OCI-LY1 (cell line): ENCODE measurements at regions not wholly inside any gene's neighbourhood (a gene's known extent, or its start where the extent isn't known, plus 50 kb on each side); places are given as distances from the start of the nearest gene placed in this dataset.

Experiments
- H2AFZ ChIP-seq: fragments of 200-600 bp; sonication (generic), shearing (Covaris generic); 2 replicates; pipeline ENCODE4 v1.6.0; 2014; ENCODE audit warnings: antibody characterized with exemption, mild to moderate bottlenecking, low read length
- H3F3A ChIP-seq: fragments of 200-600 bp; sonication (generic), shearing (Covaris generic); 2 replicates; pipeline ENCODE4 v1.6.0; 2014; ENCODE audit warnings: mild to moderate bottlenecking, antibody characterized with exemption, low read length, moderate library complexity; ENCODE audit not compliant: insufficient read depth
- H3K27ac ChIP-seq: fragments of 200-600 bp; sonication (generic); 2 replicates; pipeline ENCODE4 v1.5.1; 2014; ENCODE audit warnings: low read length, mixed run types, mild to moderate bottlenecking, low read depth; ENCODE audit not compliant: poor library complexity, severe bottlenecking
- H3K27me3 ChIP-seq: fragments of 200-600 bp; sonication (generic); 2 replicates; pipeline ENCODE4 v1.6.0; 2014; ENCODE audit warnings: antibody characterized with exemption, mild to moderate bottlenecking, low read length, moderate library complexity; ENCODE audit not compliant: insufficient read depth
- H3K36me3 ChIP-seq: fragments of 200-600 bp; sonication (generic); 2 replicates; pipeline ENCODE4 v1.6.1; 2014; ENCODE audit warnings: mild to moderate bottlenecking, antibody characterized with exemption, low read length, moderate library complexity, mixed read lengths; ENCODE audit not compliant: insufficient read depth
- H3K4me1 ChIP-seq: fragments of 200-600 bp; sonication (generic); 2 replicates; pipeline ENCODE4 v1.5.1; 2014; ENCODE audit warnings: mild to moderate bottlenecking, low read length, moderate library complexity; ENCODE audit not compliant: insufficient read depth, severe bottlenecking
- H3K4me2 ChIP-seq: fragments of 200-600 bp; sonication (generic), shearing (Covaris generic); 2 replicates; pipeline ENCODE4 v1.6.1; 2014; ENCODE audit warnings: low read length
- H3K4me3 ChIP-seq: fragments of 200-600 bp; sonication (generic); 2 replicates; pipeline ENCODE4 v1.5.1; 2014; ENCODE audit warnings: low read length, low read depth, mild to moderate bottlenecking, mixed read lengths; ENCODE audit not compliant: poor library complexity, severe bottlenecking
- H3K79me2 ChIP-seq: fragments of 200-600 bp; shearing (Covaris generic); 2 replicates; pipeline ENCODE4 v1.6.1; 2016; ENCODE audit warnings: mixed run types, low read length, mixed read lengths; ENCODE audit not compliant: insufficient read depth
- H3K9ac ChIP-seq: fragments of 200-600 bp; sonication (generic), shearing (Covaris generic); 2 replicates; pipeline ENCODE4 v1.6.1; 2014; ENCODE audit warnings: mild to moderate bottlenecking, low read length, mixed read lengths
- H3K9me2 ChIP-seq: fragments of 200-600 bp; sonication (generic), shearing (Covaris generic); 2 replicates; pipeline ENCODE4 v1.6.1; 2014; ENCODE audit warnings: low read depth, mild to moderate bottlenecking, low read length, mixed read lengths
- H3K9me3 ChIP-seq: fragments of 200-600 bp; shearing (Covaris generic); 2 replicates; pipeline ENCODE4 v1.6.1; 2014; ENCODE audit warnings: low read length, mixed read lengths
- H4K20me1 ChIP-seq: fragments of 200-600 bp; sonication (generic), shearing (Covaris generic); 2 replicates; pipeline ENCODE4 v1.6.0; 2016; ENCODE audit warnings: mild to moderate bottlenecking, low read length; ENCODE audit not compliant: insufficient read depth
- EZH2 ChIP-seq: fragments of 200-600 bp; sonication (generic), shearing (Covaris generic); IDR thresholded peaks from 2 replicates; pipeline ENCODE4 v1.8.0; 2017; ENCODE audit warnings: borderline replicate concordance, mixed run types, mild to moderate bottlenecking, antibody characterized with exemption, low read length, moderate library complexity, mixed read lengths
- TF ChIP-seq, protein P1 (sequence below): fragments of 200-600 bp; sonication (generic), shearing (Covaris generic); IDR thresholded peaks from 2 replicates; pipeline ENCODE4 v1.5.1; 2017; ENCODE audit warnings: mild to moderate bottlenecking, antibody characterized with exemption, low read length, moderate library complexity, mixed read lengths

DNA sequence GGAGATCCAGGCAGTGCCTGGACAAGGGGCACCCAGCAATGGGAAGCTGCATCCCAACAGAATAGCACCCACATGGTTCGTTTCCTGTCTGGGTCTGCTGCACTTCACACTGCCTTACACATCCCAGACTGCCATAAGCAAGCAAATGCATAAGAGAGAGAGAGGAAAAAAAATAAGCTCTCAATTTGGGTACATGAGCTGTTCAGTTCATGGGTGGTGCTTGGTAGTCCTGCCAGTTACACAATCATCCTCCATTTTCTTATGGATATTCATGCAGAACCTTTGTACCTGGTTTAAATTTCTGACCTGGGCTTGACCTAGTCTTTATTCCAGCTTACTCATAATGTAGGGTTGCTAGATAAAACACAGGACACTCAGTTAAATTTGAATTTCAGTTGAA, 733.6 kb downstream of the TNS3 start:
- Histone ChIP-seq H3K4me2 (no peak overlapping the region), H3K9ac (no peak overlapping the region), H3K4me3 (no peak overlapping the region), H3K9me3 (no peaks in the 10 kb centered on the region), H4K20me1 (no peaks in the 10 kb centered on the region), H3F3A (no peaks in the 10 kb centered on the region), H3K27me3 (no peaks in the 10 kb centered on the region), H3K4me1 (no peaks in the 10 kb centered on the region), H2AFZ (no peak overlapping the region), H3K36me3 (no peaks in the 10 kb centered on the region), H3K27ac (no peak overlapping the region), H3K9me2 (no peaks in the 10 kb centered on the region), H3K79me2 (no peaks in the 10 kb centered on the region)
- TF ChIP-seq EZH2, result no peak
- TF ChIP-seq, protein P1, sequence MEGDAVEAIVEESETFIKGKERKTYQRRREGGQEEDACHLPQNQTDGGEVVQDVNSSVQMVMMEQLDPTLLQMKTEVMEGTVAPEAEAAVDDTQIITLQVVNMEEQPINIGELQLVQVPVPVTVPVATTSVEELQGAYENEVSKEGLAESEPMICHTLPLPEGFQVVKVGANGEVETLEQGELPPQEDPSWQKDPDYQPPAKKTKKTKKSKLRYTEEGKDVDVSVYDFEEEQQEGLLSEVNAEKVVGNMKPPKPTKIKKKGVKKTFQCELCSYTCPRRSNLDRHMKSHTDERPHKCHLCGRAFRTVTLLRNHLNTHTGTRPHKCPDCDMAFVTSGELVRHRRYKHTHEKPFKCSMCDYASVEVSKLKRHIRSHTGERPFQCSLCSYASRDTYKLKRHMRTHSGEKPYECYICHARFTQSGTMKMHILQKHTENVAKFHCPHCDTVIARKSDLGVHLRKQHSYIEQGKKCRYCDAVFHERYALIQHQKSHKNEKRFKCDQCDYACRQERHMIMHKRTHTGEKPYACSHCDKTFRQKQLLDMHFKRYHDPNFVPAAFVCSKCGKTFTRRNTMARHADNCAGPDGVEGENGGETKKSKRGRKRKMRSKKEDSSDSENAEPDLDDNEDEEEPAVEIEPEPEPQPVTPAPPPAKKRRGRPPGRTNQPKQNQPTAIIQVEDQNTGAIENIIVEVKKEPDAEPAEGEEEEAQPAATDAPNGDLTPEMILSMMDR, result no peak

DNA sequence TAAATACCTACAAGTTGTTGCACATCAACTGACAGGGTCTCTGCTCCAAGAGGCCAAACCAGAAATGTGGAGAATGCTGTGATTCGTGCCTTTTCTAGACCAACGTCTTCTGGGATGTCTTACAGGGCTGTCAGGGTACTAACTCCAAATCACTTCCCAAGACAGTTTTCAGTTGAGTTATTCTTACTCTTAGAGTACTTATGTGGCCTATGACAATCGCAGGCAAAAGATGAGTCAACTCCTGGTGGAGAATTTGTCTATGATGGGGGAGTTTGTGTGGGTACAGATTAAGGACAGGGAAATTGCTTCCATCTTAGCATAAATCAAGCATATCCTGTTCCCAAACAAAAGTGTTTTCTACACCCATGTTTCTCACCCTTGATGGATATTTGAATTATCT, 734.8 kb downstream of the TNS3 start:
- no peaks in the 10 kb centered on the region for H3K4me1 ChIP-seq
- TF ChIP-seq EZH2, result no peak
- TF ChIP-seq, protein P1, result no peak
- H3K27ac ChIP-seq, result no peak overlapping the region
- H3K79me2 ChIP-seq, result no peaks in the 10 kb centered on the region
- H3F3A ChIP-seq, result no peaks in the 10 kb centered on the region
- no peak overlapping the region for H3K4me3 ChIP-seq
- no peak overlapping the region for H3K4me2 ChIP-seq
- H3K9ac ChIP-seq, result no peak overlapping the region
- H4K20me1 ChIP-seq, result no peaks in the 10 kb centered on the region
- H3K27me3 ChIP-seq, result no peaks in the 10 kb centered on the region
- H2AFZ ChIP-seq, result no peak overlapping the region
- H3K36me3 ChIP-seq, result no peaks in the 10 kb centered on the region
- H3K9me2 ChIP-seq, result no peaks in the 10 kb centered on the region
- H3K9me3 ChIP-seq, result no peaks in the 10 kb centered on the region

DNA sequence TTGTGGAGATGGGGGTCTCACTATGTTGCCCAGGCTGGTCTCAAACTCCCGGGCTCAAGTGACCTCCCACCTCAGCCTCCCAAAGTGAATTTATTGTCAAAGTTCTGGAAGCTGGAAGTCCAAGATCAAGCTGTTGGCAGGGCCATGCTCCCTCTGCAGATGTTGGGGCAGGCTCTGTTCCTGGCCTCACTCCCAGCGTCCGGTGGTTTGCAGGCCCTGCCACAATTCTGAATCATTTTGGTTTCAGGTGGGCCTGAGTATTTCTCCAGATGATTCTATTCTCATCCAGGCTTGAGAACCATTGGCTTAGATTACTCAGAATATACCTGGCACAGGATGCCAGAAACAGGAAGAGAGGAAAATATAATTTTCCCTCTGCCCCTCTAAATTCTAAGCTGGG, 737.4 kb downstream of the TNS3 start:
- H2AFZ ChIP-seq, result no peak overlapping the region
- no peaks in the 10 kb centered on the region for H3K36me3 ChIP-seq
- no peak overlapping the region for H3K4me3 ChIP-seq
- H3K27ac ChIP-seq, result no peak overlapping the region
- no peaks in the 10 kb centered on the region for H3F3A ChIP-seq
- no peaks in the 10 kb centered on the region for H3K4me1 ChIP-seq
- no peaks in the 10 kb centered on the region for H4K20me1 ChIP-seq
- H3K9me3 ChIP-seq, result no peaks in the 10 kb centered on the region
- no peaks in the 10 kb centered on the region for H3K79me2 ChIP-seq
- no peak overlapping the region for H3K4me2 ChIP-seq
- no peaks in the 10 kb centered on the region for H3K9me2 ChIP-seq
- H3K9ac ChIP-seq, result no peak overlapping the region
- TF ChIP-seq, protein P1, result no peak
- no peak for TF ChIP-seq EZH2
- H3K27me3 ChIP-seq, result no peaks in the 10 kb centered on the region
